ENCODE measurements at regions not wholly inside any gene's neighbourhood (a gene's known extent, or its start where the extent isn't known, plus 50 kb on each side); places are given as distances from the start of the nearest gene placed in this dataset.

GRCh38 chr3:89017531-89017930, 89.9 kb upstream of the EPHA3 start:
- H4K20me1 ChIP-seq (ENCODE audit: control insufficient read depth, insufficient read depth), result no peaks in the 10 kb centered on the region
- TF ChIP-seq BMI1 (IDR thresholded peaks at IDR 0.05; ENCODE audit: borderline replicate concordance) (no peak), CHD2 (IDR thresholded peaks at IDR 0.05; ENCODE audit: borderline replicate concordance, low read depth, low read length) (no peak), SMC3 (IDR thresholded peaks at IDR 0.05; ENCODE audit: borderline replicate concordance, low read length) (no peak), TBL1XR1 (IDR thresholded peaks at IDR 0.05; ENCODE audit: low read depth, low read length) (no peak), CTCF (IDR thresholded peaks at IDR 0.05 in 2 of 3, conservative IDR thresholded peaks at IDR 0.05 in 1 of 3; ENCODE audit: control insufficient read depth in 2 of 3, extremely low read depth in 1 of 3, insufficient read depth in 1 of 3, low read depth in 3 of 3, low read length in 3 of 3) (no peak), SREBF2 (IDR thresholded peaks at IDR 0.05; ENCODE audit: low read length) (no peak), IKZF2 (IDR thresholded peaks at IDR 0.05) (no peak), ZBTB33 (IDR thresholded peaks at IDR 0.05) (no peak), HCFC1 (IDR thresholded peaks at IDR 0.05; ENCODE audit: low read length) (no peak), ZBTB4 (CRISPR knock-in tag; IDR thresholded peaks at IDR 0.05) (no peak), RAD51 (IDR thresholded peaks at IDR 0.05) (no peak), ZBTB40 (IDR thresholded peaks at IDR 0.05; ENCODE audit: borderline replicate concordance) (no peak)
- ChIA-PET RAD21 (ENCODE audit: unreplicated experiment) (no interaction called here), POLR2A (no interaction called here), SMC1A (ENCODE audit: uncharacterized antibody, unreplicated experiment) (no interaction called here), CTCF (no interaction called here)
- 13% methylated on average over 1 of the region's 1 CpG for WGBS (ENCODE audit: insufficient coverage, insufficient replicate concordance, low lambda C conversion rate, missing lambda C conversion rate)
- ATAC-seq (no peak), FAIRE-seq (no peak), DNase-seq (ENCODE audit: low read depth, low spot score) (no peak)
- no peak overlapping the region for H3K4me3 ChIP-seq
- H3K9ac ChIP-seq (ENCODE audit: control insufficient read depth, insufficient read depth, low read length), result no peak overlapping the region
- no peak overlapping the region for H2AFZ ChIP-seq (ENCODE audit: control insufficient read depth, low read depth, low read length)
- H3K36me3 ChIP-seq (ENCODE audit: control insufficient read depth in 2 of 2, insufficient read depth in 2 of 2, low read length in 1 of 2), result no peaks in the 10 kb centered on the region
- BruUV-seq (replicated peaks), result no TSS peak
- in situ Hi-C loops (cut with MboI) (no loop called here), intact Hi-C loops (cut with micrococcal nuclease; ENCODE audit: unreplicated experiment) (no loop called here)
- no peaks in the 10 kb centered on the region for H3K9me3 ChIP-seq (replicated peaks; ENCODE audit: control insufficient read depth, insufficient read depth, low read length)
- no peaks in the 10 kb centered on the region for H3K27me3 ChIP-seq (replicated peaks in 1 of 2; ENCODE audit: control insufficient read depth in 2 of 2, insufficient read depth in 2 of 2, low read length in 1 of 2)
- no peak overlapping the region for H3K4me2 ChIP-seq (ENCODE audit: control insufficient read depth, insufficient read depth)
- H3K4me1 ChIP-seq (ENCODE audit: control insufficient read depth, insufficient read depth, low read length), result no peaks in the 10 kb centered on the region
- H3K27ac ChIP-seq (ENCODE audit: control insufficient read depth, insufficient read depth), result no peak overlapping the region
- H3K79me2 ChIP-seq (ENCODE audit: control insufficient read depth, insufficient read depth, low read length), result no peaks in the 10 kb centered on the region

All from GM12878 (cell line).